T-cell (primary cell): ENCODE measurements at regions not wholly inside any gene's neighbourhood (a gene's known extent, or its start where the extent isn't known, plus 50 kb on each side); places are given as distances from the start of the nearest gene placed in this dataset.

ENCODE experiments used
- ATAC-seq, 4 experiments: fragments of 200-7000 bp in 3 of 4; fragments of 150-1000 bp in 1 of 4; cut with Tn5 transposase; replicated peaks in 1 of 4; 1 replicate in 3 of 4; 2 replicates in 1 of 4; pipeline ENCODE4 v1.10.0; 2021; ENCODE audit warnings: moderate library complexity in 3 of 4, mild to moderate bottlenecking in 2 of 4, moderate number of reproducible peaks in 1 of 4
- CTCF ChIA-PET, 2 donors: fragments of 300-600 bp; sonication (Branson Sonifier 250); formaldehyde crosslinking; loops; one replicate each; lab custom pipeline; 2022; ENCODE audit warnings: antibody characterized with exemption in 2 of 2; lab: Charles Lee
- POLR2A ChIA-PET, 2 donors: fragments of 300-600 bp; sonication (Branson Sonifier 250); formaldehyde crosslinking; loops; one replicate each; lab custom pipeline; 2022; ENCODE audit warnings: antibody characterized with exemption in 2 of 2; lab: Charles Lee
- DNase-seq, 35 experiments: peaks; one replicate each; pipeline versions ENCODE4 v3.0.0 to v3.0.0-alpha.2; 2013 to 2023
- H3K27ac ChIP-seq: one replicate; pipeline ENCODE4 v1.5.1; 2013; ENCODE audit warnings: low read length
- H3K27me3 ChIP-seq, 2 experiments: replicated peaks in 1 of 2; 1 replicate in 1 of 2; 2 replicates in 1 of 2; pipeline versions ENCODE4 v1.6.1 to v1.7.0; 2013; ENCODE audit warnings: low read length in 1 of 2, mixed read lengths in 1 of 2; ENCODE audit not compliant: control insufficient read depth in 2 of 2, insufficient read depth in 2 of 2; ENCODE audit errors: extremely low read depth in 1 of 2
- H3K36me3 ChIP-seq, 2 donors: 1 replicate in 1 of 2; 2 replicates in 1 of 2; pipeline versions ENCODE4 v1.6.1 to v1.7.0; 2013; ENCODE audit warnings: low read length in 1 of 2; ENCODE audit not compliant: control insufficient read depth in 2 of 2, insufficient read depth in 1 of 2; ENCODE audit errors: extremely low read depth in 1 of 2
- H3K4me1 ChIP-seq, 2 experiments: 1 replicate in 1 of 2; 2 replicates in 1 of 2; pipeline versions ENCODE4 v1.6.1 to v1.7.0; 2013; ENCODE audit warnings: low read length in 2 of 2, mixed read lengths in 1 of 2; ENCODE audit not compliant: insufficient read depth in 2 of 2, control insufficient read depth in 1 of 2; ENCODE audit errors: extremely low read depth in 1 of 2
- H3K4me3 ChIP-seq, 2 donors: 1 replicate in 1 of 2; 2 replicates in 1 of 2; pipeline versions ENCODE4 v1.5.1 to v1.7.0; 2013; ENCODE audit warnings: mild to moderate bottlenecking in 2 of 2, low read length in 1 of 2, moderate library complexity in 1 of 2; ENCODE audit not compliant: control insufficient read depth in 1 of 2; ENCODE audit errors: extremely low read depth in 1 of 2
- H3K9me3 ChIP-seq: 2 replicates; pipeline ENCODE4 v1.7.0; 2013
- H3K27ac Mint-ChIP-seq, 2 donors: one replicate each; pipeline ENCODE4 v1.8.0; 2020 to 2021; ENCODE audit warnings: mild to moderate bottlenecking in 2 of 2, mixed read lengths in 2 of 2
- H3K27me3 Mint-ChIP-seq, 2 donors: one replicate each; pipeline ENCODE4 v1.8.0; 2021 to 2022; ENCODE audit warnings: mixed read lengths in 2 of 2
- H3K36me3 Mint-ChIP-seq: one replicate; pipeline ENCODE4 v1.8.0; 2021; ENCODE audit warnings: mixed read lengths
- H3K4me1 Mint-ChIP-seq, 3 donors: one replicate each; pipeline ENCODE4 v1.8.0; 2020 to 2022; ENCODE audit warnings: mixed read lengths in 3 of 3, mild to moderate bottlenecking in 1 of 3
- H3K4me3 Mint-ChIP-seq, 3 donors: one replicate each; pipeline ENCODE4 v1.8.0; 2020 to 2022; ENCODE audit warnings: mild to moderate bottlenecking in 3 of 3, mixed read lengths in 3 of 3, moderate library complexity in 3 of 3
- H3K9me3 Mint-ChIP-seq, 3 donors: one replicate each; pipeline ENCODE4 v1.8.0; 2020 to 2022; ENCODE audit warnings: mixed read lengths in 3 of 3
- WGBS: methylation state at CpG from one replicate; pipeline ENCODE4 v1.1.5; 2013; ENCODE audit warnings: missing lambda C conversion rate; ENCODE audit not compliant: insufficient coverage; 5-methylcytosine and 5-hydroxymethylcytosine counted together

DNA sequence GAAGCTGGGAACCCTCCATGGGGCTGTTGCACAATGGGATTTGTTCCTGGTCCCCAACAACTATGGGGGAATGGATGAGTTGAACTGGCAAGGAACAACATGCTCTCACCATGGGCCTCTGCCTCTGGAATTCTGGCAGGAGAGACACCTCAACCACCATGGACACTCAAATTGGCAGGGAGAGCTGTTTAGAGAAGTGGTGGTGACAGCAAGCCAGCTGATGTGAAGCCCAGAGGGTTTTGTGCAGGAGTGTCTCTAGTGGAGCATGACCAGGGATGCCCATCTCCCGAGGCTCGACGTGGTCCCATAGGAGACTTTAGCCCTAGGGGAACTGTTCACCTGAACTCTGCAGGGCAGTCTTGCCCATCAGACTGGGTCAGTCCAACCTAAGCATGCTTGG is 345.2 kb upstream of the CCDC196 start:
- no peak overlapping the region for H3K27ac ChIP-seq
- no peak overlapping the region for H3K4me3 Mint-ChIP-seq
- H3K27ac Mint-ChIP-seq, result no peak overlapping the region
- no peaks in the 10 kb centered on the region for H3K36me3 Mint-ChIP-seq
- ATAC-seq, result no peak
- H3K4me1 ChIP-seq, result peaks cover 9 to 13% of the 10 kb centered on the region in 2 experiments
- CTCF ChIA-PET, result interaction anchor here in 1 of 2 donors (0.6 kb wide), 1 partner anchor 289 kb away, joined by 4 read pairs; no protein-coding TSS in a partner anchor
- no peak for DNase-seq
- POLR2A ChIA-PET, result interaction anchor here in 1 of 2 donors (0.7 kb wide), 1 partner anchor 23 kb away, joined by 4 read pairs; no protein-coding TSS in a partner anchor
- H3K4me1 Mint-ChIP-seq, result no peaks in the 10 kb centered on the region
- peaks cover 9 to 19% of the 10 kb centered on the region in 2 donors for H3K27me3 Mint-ChIP-seq
- H3K4me3 ChIP-seq, result no peak overlapping the region
- H3K9me3 ChIP-seq, result no peaks in the 10 kb centered on the region
- 84% methylated on average over 3 of the region's 3 CpGs for WGBS
- peaks cover 0 to 28% of the 10 kb centered on the region in 2 experiments for H3K27me3 ChIP-seq
- no peaks in the 10 kb centered on the region for H3K9me3 Mint-ChIP-seq
- H3K36me3 ChIP-seq, result no peaks in the 10 kb centered on the region

- ChIA-PET CTCF (no interaction called here), POLR2A (no interaction called here)
- Mint-ChIP-seq H3K4me1 (no peaks in the 10 kb centered on the region), H3K27ac (no peak overlapping the region), H3K27me3 (peaks cover 12 to 23% of the 10 kb centered on the region in 2 donors), H3K9me3 (no peaks in the 10 kb centered on the region), H3K36me3 (no peaks in the 10 kb centered on the region), H3K4me3 (no peak overlapping the region)
- Histone ChIP-seq H3K27ac (no peak overlapping the region), H3K4me1 (peaks cover 9 to 13% of the 10 kb centered on the region in 2 experiments), H3K36me3 (no peaks in the 10 kb centered on the region), H3K9me3 (no peaks in the 10 kb centered on the region), H3K4me3 (no peak overlapping the region), H3K27me3 (peaks cover 0 to 28% of the 10 kb centered on the region in 2 experiments)
- no peak for ATAC-seq
- 89% methylated on average over 1 of the region's 2 CpGs for WGBS
- no peak for DNase-seq
Observed at GRCh38 chr14:66141733-66142132, 344.4 kb upstream of the CCDC196 start.

GRCh38 chr14:66143387-66144112 is 342.6 kb upstream of the CCDC196 start:
- H3K27me3 ChIP-seq, result peaks cover 0 to 28% of the 10 kb centered on the region in 2 experiments
- Mint-ChIP-seq H3K9me3 (no peaks in the 10 kb centered on the region), H3K4me1 (no peaks in the 10 kb centered on the region)

DNA sequence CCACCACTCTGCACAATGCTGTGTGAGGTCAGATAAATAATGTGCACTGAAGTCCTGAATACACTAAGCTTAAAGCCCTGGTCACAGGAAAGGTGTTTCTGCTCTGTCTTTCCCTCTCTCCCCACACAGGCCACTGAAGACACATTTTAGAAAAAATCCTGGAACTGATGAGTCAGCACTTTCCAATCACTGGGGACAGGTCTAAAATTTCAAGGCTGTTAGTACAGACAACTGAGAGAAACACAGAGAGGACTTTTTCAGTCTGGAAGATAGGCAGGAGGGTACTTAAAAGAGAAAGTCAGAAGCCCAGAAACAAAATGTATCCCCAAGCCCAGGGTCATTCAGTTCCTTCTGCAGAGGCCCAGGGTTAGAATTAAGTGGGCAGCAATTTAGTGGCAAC is 333.9 kb upstream of the CCDC196 start:
- no peak overlapping the region for H3K4me3 ChIP-seq
- no peak for DNase-seq
- H3K4me1 ChIP-seq, result no peaks in the 10 kb centered on the region
- ATAC-seq, result no peak
- H3K9me3 Mint-ChIP-seq, result no peaks in the 10 kb centered on the region
- no peaks in the 10 kb centered on the region for H3K36me3 ChIP-seq
- ChIA-PET CTCF (no interaction called here), POLR2A (no interaction called here)
- peaks cover 0 to under 1% of the 10 kb centered on the region in 2 donors for H3K27me3 Mint-ChIP-seq
- no peak overlapping the region for H3K27ac ChIP-seq
- H3K9me3 ChIP-seq, result no peaks in the 10 kb centered on the region
- H3K36me3 Mint-ChIP-seq, result no peaks in the 10 kb centered on the region
- no peak overlapping the region for H3K27ac Mint-ChIP-seq
- no peaks in the 10 kb centered on the region for H3K27me3 ChIP-seq
- H3K4me1 Mint-ChIP-seq, result no peaks in the 10 kb centered on the region
- H3K4me3 Mint-ChIP-seq, result no peak overlapping the region

More at GRCh38 chr14:66143387-66144112, 342.6 kb upstream of the CCDC196 start:
- no peaks in the 10 kb centered on the region for H3K36me3 ChIP-seq
- no peak for ATAC-seq
- no peaks in the 10 kb centered on the region for H3K9me3 ChIP-seq
- no peak for DNase-seq
- Mint-ChIP-seq H3K27ac (no peak overlapping the region), H3K4me3 (no peak overlapping the region), H3K36me3 (no peaks in the 10 kb centered on the region), H3K27me3 (peaks cover 12 to 29% of the 10 kb centered on the region in 2 donors)
- H3K4me1 ChIP-seq, result peaks cover 9 to 13% of the 10 kb centered on the region in 2 experiments
- ChIA-PET POLR2A (no interaction called here), CTCF (interaction anchor here in 1 of 2 donors (0.5 kb wide), 1 partner anchor 571 kb away, joined by 3 read pairs; no protein-coding TSS in a partner anchor)
- H3K4me3 ChIP-seq, result no peak overlapping the region
- H3K27ac ChIP-seq, result no peak overlapping the region
- WGBS, result 90% methylated on average over 5 of the region's 6 CpGs

DNA sequence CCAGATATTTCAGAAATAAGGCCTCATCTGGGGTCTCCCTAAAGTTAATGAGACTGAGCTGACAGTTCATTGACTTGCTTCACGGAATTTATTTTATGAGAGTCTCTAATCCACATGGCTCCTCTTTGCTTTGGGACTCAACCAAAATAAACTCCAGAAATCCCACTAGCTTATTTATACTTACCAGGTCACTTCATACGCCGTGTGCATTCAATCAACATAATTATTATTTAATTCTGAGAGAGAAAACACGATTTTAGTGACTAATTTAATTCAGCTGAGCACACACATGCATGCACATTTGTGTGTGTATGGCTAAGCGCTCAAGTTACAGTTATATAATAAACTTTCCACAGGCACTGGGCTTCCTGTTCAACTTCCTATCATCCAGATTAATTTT is 333.4 kb upstream of the CCDC196 start:
- POLR2A ChIA-PET, result no interaction called here
- CTCF ChIA-PET, result no interaction called here
- H3K4me1 Mint-ChIP-seq, result no peaks in the 10 kb centered on the region
- H3K27me3 Mint-ChIP-seq, result no peaks in the 10 kb centered on the region
- Histone ChIP-seq H3K27me3 (no peaks in the 10 kb centered on the region), H3K9me3 (no peaks in the 10 kb centered on the region), H3K27ac (no peak overlapping the region), H3K4me1 (no peaks in the 10 kb centered on the region), H3K4me3 (no peak overlapping the region), H3K36me3 (no peaks in the 10 kb centered on the region)
- no peak overlapping the region for H3K4me3 Mint-ChIP-seq
- no peaks in the 10 kb centered on the region for H3K36me3 Mint-ChIP-seq
- H3K27ac Mint-ChIP-seq, result no peak overlapping the region
- 67% methylated on average over 1 of the region's 5 CpGs for WGBS
- no peaks in the 10 kb centered on the region for H3K9me3 Mint-ChIP-seq
- no peak for ATAC-seq
- DNase-seq, result no peak

DNA sequence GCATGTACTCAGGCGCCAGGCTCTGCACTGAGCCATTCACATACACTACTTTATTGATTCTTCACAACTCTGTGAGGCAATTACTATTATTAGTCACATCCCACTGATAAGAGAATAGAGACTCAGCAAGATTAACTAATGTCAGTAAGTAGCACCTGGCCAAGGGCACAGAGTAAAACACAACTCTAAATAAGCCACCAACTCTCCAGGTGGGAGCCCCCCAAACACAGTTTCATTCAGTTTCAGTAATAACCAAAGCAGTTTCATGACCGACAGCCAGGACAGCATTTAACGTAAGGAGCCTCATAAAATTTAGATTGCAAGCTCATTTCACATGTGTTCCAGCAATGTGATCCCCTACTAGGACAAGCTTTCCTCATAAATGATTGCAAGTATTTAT is 323.1 kb upstream of the CCDC196 start:
- Mint-ChIP-seq H3K9me3 (peaks cover 0 to 3% (median 0%) of the 10 kb centered on the region in 3 donors), H3K27me3 (peaks cover 12 to 26% of the 10 kb centered on the region in 2 donors), H3K27ac (no peak overlapping the region), H3K36me3 (no peaks in the 10 kb centered on the region), H3K4me3 (no peak overlapping the region), H3K4me1 (no peaks in the 10 kb centered on the region)
- DNase-seq (no peak), ATAC-seq (no peak)
- WGBS, result 70% methylated on average over 2 of the region's 3 CpGs
- Histone ChIP-seq H3K27ac (no peak overlapping the region), H3K36me3 (no peaks in the 10 kb centered on the region), H3K9me3 (no peaks in the 10 kb centered on the region), H3K4me3 (no peak overlapping the region), H3K4me1 (no peaks in the 10 kb centered on the region), H3K27me3 (peaks cover 0 to 9% of the 10 kb centered on the region in 2 experiments)
- ChIA-PET CTCF (no interaction called here), POLR2A (no interaction called here)
